SW480 (cell line): ENCODE measurements at regions not wholly inside any gene's neighbourhood (a gene's known extent, or its start where the extent isn't known, plus 50 kb on each side); places are given as distances from the start of the nearest gene placed in this dataset.
"Not testable (repeated sequence)": the region's sequence is repeated elsewhere in the genome, so short reads cannot be mapped to it uniquely, and the experiment has no call there.

Experiments used
- DNase-seq: peaks from one replicate; pipeline ENCODE4 v3.0.0-alpha.2; 2016; ENCODE audit warnings: low spot score

- no peak for DNase-seq
Measured at GRCh38 chr1:88296227-88296626, 387.8 kb upstream of the PKN2 start.

GRCh38 chr1:88296642-88297041 lies 387.4 kb upstream of the PKN2 start:
- DNase-seq: no peak

GRCh38 chr1:88298506-88298905 lies 385.6 kb upstream of the PKN2 start:
- DNase-seq: no peak

- no peak for DNase-seq
Measured at GRCh38 chr1:88300752-88301263, 383.3 kb upstream of the PKN2 start.

- DNase-seq: peak; percentile 34
Measured at GRCh38 chr1:88302843-88303486, 381.1 kb upstream of the PKN2 start.

GRCh38 chr1:88311265-88311664 lies 372.8 kb upstream of the PKN2 start:
- DNase-seq: no peak

GRCh38 chr1:88311907-88312306 lies 372.2 kb upstream of the PKN2 start:
- peak; percentile 83 for DNase-seq

- DNase-seq: no peak
Measured at GRCh38 chr1:88317396-88317795, 366.7 kb upstream of the PKN2 start.

- DNase-seq: no peak
Measured at GRCh38 chr1:88318740-88319139, 365.3 kb upstream of the PKN2 start.

GRCh38 chr1:88320291-88320690 lies 363.8 kb upstream of the PKN2 start:
- no peak for DNase-seq

- DNase-seq: no peak
Measured at GRCh38 chr1:88321706-88322105, 362.4 kb upstream of the PKN2 start.

- no peak for DNase-seq
Measured at GRCh38 chr1:88324899-88325298, 359.2 kb upstream of the PKN2 start.

- DNase-seq: peak; percentile 81
Measured at GRCh38 chr1:88327391-88328267, 356.4 kb upstream of the PKN2 start.

- DNase-seq: no peak
Measured at GRCh38 chr1:88330201-88330600, 353.9 kb upstream of the PKN2 start.

GRCh38 chr1:88333086-88333695 lies 350.9 kb upstream of the PKN2 start:
- no peak for DNase-seq

- DNase-seq: peak; percentile 15
Measured at GRCh38 chr1:88341447-88341846, 342.6 kb upstream of the PKN2 start.

GRCh38 chr1:88342081-88342480 lies 342.0 kb upstream of the PKN2 start:
- DNase-seq: not testable (repeated sequence)

GRCh38 chr1:88350648-88351047 lies 333.4 kb upstream of the PKN2 start:
- no peak for DNase-seq

GRCh38 chr1:88351960-88352359 lies 332.1 kb upstream of the PKN2 start:
- no peak for DNase-seq

GRCh38 chr1:88354256-88354655 lies 329.8 kb upstream of the PKN2 start:
- no peak for DNase-seq

- DNase-seq: no peak
Measured at GRCh38 chr1:88357729-88358128, 326.3 kb upstream of the PKN2 start.

- DNase-seq: peak; percentile 2
Measured at GRCh38 chr1:88371436-88372023, 312.5 kb upstream of the PKN2 start.
